SW 1271 (cell line): ENCODE measurements at regions not wholly inside any gene's neighbourhood (a gene's known extent, or its start where the extent isn't known, plus 50 kb on each side); places are given as distances from the start of the nearest gene placed in this dataset.
A peak's percentile ranks its signal among the peaks of the same experiment; 100 is the strongest.

ENCODE experiments used
- DNase-seq, 2 experiments: peaks; one replicate each; lab custom pipeline; 2025; lab: John Stamatoyannopoulos, UW

GRCh38 chr11:131052367-131052766 is 136.1 kb upstream of the SNX19 start:
- DNase-seq = no peak

- no peak for DNase-seq
Observed at GRCh38 chr11:131056036-131056435, 139.8 kb upstream of the SNX19 start.

- DNase-seq = no peak
Observed at GRCh38 chr11:131063638-131064037, 147.4 kb upstream of the SNX19 start.

GRCh38 chr11:131064373-131064991 is 148.2 kb upstream of the SNX19 start:
- DNase-seq = peak in 1 of 2 experiments; percentile 30

- no peak for DNase-seq
Observed at GRCh38 chr11:131065435-131066413, 149.4 kb upstream of the SNX19 start.

GRCh38 chr11:131066551-131066950 is 150.3 kb upstream of the SNX19 start:
- DNase-seq = no peak

- no peak for DNase-seq
Observed at GRCh38 chr11:131070365-131070764, 154.1 kb upstream of the SNX19 start.

- no peak for DNase-seq
Observed at GRCh38 chr11:131073167-131073566, 156.9 kb upstream of the SNX19 start.

GRCh38 chr11:131074573-131074972 is 158.3 kb upstream of the SNX19 start:
- DNase-seq = no peak

- DNase-seq = no peak
Observed at GRCh38 chr11:131077340-131077739, 161.1 kb upstream of the SNX19 start.

GRCh38 chr11:131079036-131079435 is 162.8 kb upstream of the SNX19 start:
- DNase-seq = no peak

- DNase-seq = no peak
Observed at GRCh38 chr11:131089727-131090245, 173.5 kb upstream of the SNX19 start.

GRCh38 chr11:131092469-131092868 is 176.2 kb upstream of the SNX19 start:
- no peak for DNase-seq

- no peak for DNase-seq
Observed at GRCh38 chr11:131094827-131095226, 178.5 kb upstream of the SNX19 start.

GRCh38 chr11:131095511-131096185 is 179.4 kb upstream of the SNX19 start:
- no peak for DNase-seq

- peak in 1 of 2 experiments; percentile 3 for DNase-seq
Observed at GRCh38 chr11:131099013-131099412, 182.7 kb upstream of the SNX19 start.

GRCh38 chr11:131099746-131100145 is 183.5 kb upstream of the SNX19 start:
- DNase-seq = no peak

GRCh38 chr11:131108760-131109159 is 192.5 kb upstream of the SNX19 start:
- DNase-seq = no peak

GRCh38 chr11:131109257-131109656 is 193.0 kb upstream of the SNX19 start:
- DNase-seq = peak in 1 of 2 experiments; percentile 30

GRCh38 chr11:131109790-131110189 is 193.5 kb upstream of the SNX19 start:
- DNase-seq = no peak

GRCh38 chr11:131111775-131112174 is 195.5 kb upstream of the SNX19 start:
- DNase-seq = no peak

- DNase-seq = no peak
Observed at GRCh38 chr11:131118247-131118646, 202.0 kb upstream of the SNX19 start.
